PC-9 (cell line): ENCODE measurements at regions not wholly inside any gene's neighbourhood (a gene's known extent, or its start where the extent isn't known, plus 50 kb on each side); places are given as distances from the start of the nearest gene placed in this dataset.

Experiments
- EZH2 ChIP-seq: fragments of 200-600 bp; sonication (generic); IDR thresholded peaks from 2 replicates; pipeline ENCODE4 v1.8.0; 2017; ENCODE audit warnings: antibody characterized with exemption, low read depth
- TF ChIP-seq, protein P1 (sequence below): fragments of 200-600 bp; sonication (generic); conservative IDR thresholded peaks from 2 replicates; pipeline ENCODE4 v1.6.1; 2017; ENCODE audit warnings: mixed run types, antibody characterized with exemption, mild to moderate bottlenecking, moderate library complexity

DNA sequence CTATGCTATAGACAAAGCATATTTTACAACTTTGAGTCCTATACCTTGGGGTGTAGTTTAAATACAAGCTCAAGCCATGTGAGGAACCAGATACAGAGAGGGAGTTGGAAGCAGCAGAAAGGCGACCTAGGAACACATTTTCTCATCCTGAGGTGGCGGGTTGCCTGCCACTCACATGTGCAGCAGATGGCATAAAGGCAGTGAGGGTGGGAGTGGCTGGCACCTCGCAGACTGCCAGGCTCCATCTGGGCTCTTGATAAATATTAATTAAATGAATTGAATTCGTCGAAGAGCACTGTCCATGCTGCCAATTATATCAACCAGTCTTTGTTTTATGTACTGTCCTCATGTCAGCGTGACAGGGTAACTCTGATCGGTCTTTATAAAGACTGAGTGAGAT lies 79.0 kb upstream of the SEMA3C start:
- TF ChIP-seq, protein P1, sequence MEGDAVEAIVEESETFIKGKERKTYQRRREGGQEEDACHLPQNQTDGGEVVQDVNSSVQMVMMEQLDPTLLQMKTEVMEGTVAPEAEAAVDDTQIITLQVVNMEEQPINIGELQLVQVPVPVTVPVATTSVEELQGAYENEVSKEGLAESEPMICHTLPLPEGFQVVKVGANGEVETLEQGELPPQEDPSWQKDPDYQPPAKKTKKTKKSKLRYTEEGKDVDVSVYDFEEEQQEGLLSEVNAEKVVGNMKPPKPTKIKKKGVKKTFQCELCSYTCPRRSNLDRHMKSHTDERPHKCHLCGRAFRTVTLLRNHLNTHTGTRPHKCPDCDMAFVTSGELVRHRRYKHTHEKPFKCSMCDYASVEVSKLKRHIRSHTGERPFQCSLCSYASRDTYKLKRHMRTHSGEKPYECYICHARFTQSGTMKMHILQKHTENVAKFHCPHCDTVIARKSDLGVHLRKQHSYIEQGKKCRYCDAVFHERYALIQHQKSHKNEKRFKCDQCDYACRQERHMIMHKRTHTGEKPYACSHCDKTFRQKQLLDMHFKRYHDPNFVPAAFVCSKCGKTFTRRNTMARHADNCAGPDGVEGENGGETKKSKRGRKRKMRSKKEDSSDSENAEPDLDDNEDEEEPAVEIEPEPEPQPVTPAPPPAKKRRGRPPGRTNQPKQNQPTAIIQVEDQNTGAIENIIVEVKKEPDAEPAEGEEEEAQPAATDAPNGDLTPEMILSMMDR, result no peak
- no peak for TF ChIP-seq EZH2
